Neural progenitor cell (in vitro differentiated cells): ENCODE measurements at regions not wholly inside any gene's neighbourhood (a gene's known extent, or its start where the extent isn't known, plus 50 kb on each side); places are given as distances from the start of the nearest gene placed in this dataset.

Experiments
- DNase-seq: peaks from one replicate; pipeline ENCODE4 v3.0.0-alpha.2; 2016; ENCODE audit warnings: low spot score
- H2AFZ ChIP-seq: fragments of 200-600 bp; sonication (generic); replicated peaks from 2 replicates; pipeline ENCODE4 v1.6.1; 2016; ENCODE audit warnings: antibody characterized with exemption
- H3F3A ChIP-seq: fragments of 200-600 bp; sonication (generic); 2 replicates; pipeline ENCODE4 v1.6.1; 2016; ENCODE audit warnings: antibody characterized with exemption, low read depth
- H3K27ac ChIP-seq: fragments of 200-600 bp; sonication (generic); 2 replicates; pipeline ENCODE4 v1.5.1; 2016; ENCODE audit warnings: mild to moderate bottlenecking
- H3K27me3 ChIP-seq: fragments of 200-600 bp; sonication (generic); 2 replicates; pipeline ENCODE4 v1.6.1; 2016; ENCODE audit warnings: mild to moderate bottlenecking, moderate library complexity
- H3K36me3 ChIP-seq: fragments of 200-600 bp; sonication (generic); 2 replicates; pipeline ENCODE4 v1.5.1; 2016
- H3K4me1 ChIP-seq: fragments of 200-600 bp; sonication (generic); 2 replicates; pipeline ENCODE4 v1.6.1; 2016; ENCODE audit warnings: mixed run types
- H3K4me2 ChIP-seq: fragments of 200-600 bp; sonication (generic); 2 replicates; pipeline ENCODE4 v1.6.1; 2016
- H3K4me3 ChIP-seq: fragments of 200-600 bp; sonication (generic); 2 replicates; pipeline ENCODE4 v1.5.1; 2016
- H3K79me2 ChIP-seq: fragments of 200-600 bp; sonication (generic); 2 replicates; pipeline ENCODE4 v1.6.1; 2016; ENCODE audit warnings: low read depth
- H3K9ac ChIP-seq: fragments of 200-600 bp; sonication (generic); 2 replicates; pipeline ENCODE4 v1.6.1; 2016
- H3K9me3 ChIP-seq: fragments of 200-600 bp; sonication (generic); 2 replicates; pipeline ENCODE4 v1.5.1; 2016; ENCODE audit warnings: low read depth
- H4K20me1 ChIP-seq: fragments of 200-600 bp; sonication (generic); 2 replicates; pipeline ENCODE4 v1.6.1; 2016; ENCODE audit warnings: low read depth
- H3K27ac Mint-ChIP-seq: 3 replicates; pipeline ENCODE4 v1.8.0; 2021; ENCODE audit warnings: mixed read lengths
- H3K27me3 Mint-ChIP-seq: 2 replicates; pipeline ENCODE4 v1.8.0; 2022; ENCODE audit warnings: low read depth, mild to moderate bottlenecking, inconsistent platforms, moderate library complexity, mixed read lengths; ENCODE audit not compliant: insufficient read depth
- H3K36me3 Mint-ChIP-seq: 3 replicates; pipeline ENCODE4 v1.8.0; 2021; ENCODE audit warnings: mixed read lengths
- H3K4me1 Mint-ChIP-seq: 3 replicates; pipeline ENCODE4 v1.8.0; 2021; ENCODE audit warnings: mixed read lengths
- H3K4me3 Mint-ChIP-seq: 3 replicates; pipeline ENCODE4 v1.8.0; 2021; ENCODE audit warnings: mild to moderate bottlenecking, moderate library complexity, mixed read lengths
- H3K9me3 Mint-ChIP-seq: 3 replicates; pipeline ENCODE4 v1.8.0; 2020; ENCODE audit warnings: mixed read lengths
- CTCF ChIP-seq: fragments of 200-600 bp; sonication (generic); IDR thresholded peaks from 2 replicates; pipeline ENCODE4 v1.5.1; 2017; ENCODE audit warnings: antibody characterized with exemption, mild to moderate bottlenecking
- EZH2 ChIP-seq: fragments of 200-600 bp; sonication (generic); IDR thresholded peaks from 2 replicates; pipeline ENCODE4 v1.6.1; 2017; ENCODE audit warnings: antibody characterized with exemption, mild to moderate bottlenecking, moderate library complexity
- EZH2phosphoT487 ChIP-seq: fragments of 200-600 bp; sonication (generic); IDR thresholded peaks from 2 replicates; pipeline ENCODE4 v1.6.1; 2017; ENCODE audit warnings: antibody characterized with exemption

- peaks cover 5% of the 10 kb centered on the region for H3K27me3 Mint-ChIP-seq
- no peak overlapping the region for H3K27ac Mint-ChIP-seq
- Histone ChIP-seq H3F3A (no peaks in the 10 kb centered on the region), H3K9ac (no peak overlapping the region), H3K27ac (no peak overlapping the region), H3K36me3 (no peaks in the 10 kb centered on the region), H3K4me3 (no peak overlapping the region), H3K4me1 (peaks cover 10% of the 10 kb centered on the region), H4K20me1 (no peaks in the 10 kb centered on the region), H3K79me2 (no peaks in the 10 kb centered on the region), H3K4me2 (no peak overlapping the region), H3K9me3 (no peaks in the 10 kb centered on the region), H3K27me3 (no peaks in the 10 kb centered on the region), H2AFZ (no peak overlapping the region)
- DNase-seq = no peak
- no peaks in the 10 kb centered on the region for H3K9me3 Mint-ChIP-seq
- H3K4me1 Mint-ChIP-seq = peaks cover 44% of the 10 kb centered on the region
- TF ChIP-seq EZH2phosphoT487 (no peak), CTCF (no peak), EZH2 (no peak)
- H3K4me3 Mint-ChIP-seq = no peak overlapping the region
- no peaks in the 10 kb centered on the region for H3K36me3 Mint-ChIP-seq
These were observed 113.3 kb upstream of the SERP2 start for GRCh38 chr13:44260336-44260735.

GRCh38 chr13:44263751-44264620, 109.6 kb upstream of the SERP2 start:
- H3K4me1 Mint-ChIP-seq = peaks cover 36% of the 10 kb centered on the region
- H2AFZ ChIP-seq = peak overlapping the region; percentile 31
- no peaks in the 10 kb centered on the region for H3F3A ChIP-seq

GRCh38 chr13:44266305-44266704, 107.3 kb upstream of the SERP2 start:
- no peak for DNase-seq
- no peaks in the 10 kb centered on the region for H3K36me3 Mint-ChIP-seq

More at GRCh38 chr13:44263751-44264620, 109.6 kb upstream of the SERP2 start:
- Histone ChIP-seq H3K27me3 (no peaks in the 10 kb centered on the region), H3K9ac (no peak overlapping the region), H3K4me1 (no peaks in the 10 kb centered on the region), H3K4me3 (no peak overlapping the region), H3K9me3 (no peaks in the 10 kb centered on the region), H3K27ac (no peak overlapping the region), H3K79me2 (no peaks in the 10 kb centered on the region), H4K20me1 (no peaks in the 10 kb centered on the region), H3K4me2 (no peak overlapping the region), H3K36me3 (no peaks in the 10 kb centered on the region)
- Mint-ChIP-seq H3K4me3 (no peak overlapping the region), H3K27me3 (peaks cover 17% of the 10 kb centered on the region), H3K27ac (peak overlapping the region; percentile 3), H3K9me3 (peaks cover 15% of the 10 kb centered on the region), H3K36me3 (no peaks in the 10 kb centered on the region)
- TF ChIP-seq EZH2 (no peak), EZH2phosphoT487 (no peak), CTCF (no peak)
- DNase-seq = no peak

More at GRCh38 chr13:44266305-44266704, 107.3 kb upstream of the SERP2 start:
- Histone ChIP-seq H3K27me3 (no peaks in the 10 kb centered on the region), H3K27ac (no peak overlapping the region), H3K9me3 (no peaks in the 10 kb centered on the region), H3K36me3 (no peaks in the 10 kb centered on the region), H3F3A (no peaks in the 10 kb centered on the region), H3K79me2 (no peaks in the 10 kb centered on the region), H3K4me1 (no peaks in the 10 kb centered on the region), H3K4me3 (no peak overlapping the region), H2AFZ (no peak overlapping the region), H3K4me2 (no peak overlapping the region), H3K9ac (no peak overlapping the region), H4K20me1 (no peaks in the 10 kb centered on the region)
- Mint-ChIP-seq H3K27me3 (peaks cover 13% of the 10 kb centered on the region), H3K27ac (no peak overlapping the region), H3K4me1 (peaks cover 30% of the 10 kb centered on the region), H3K4me3 (no peak overlapping the region), H3K9me3 (peaks cover 15% of the 10 kb centered on the region)
- TF ChIP-seq CTCF (no peak), EZH2phosphoT487 (no peak), EZH2 (no peak)
